Testis (tissue), 2 donors: ENCODE measurements at regions not wholly inside any gene's neighbourhood (a gene's known extent, or its start where the extent isn't known, plus 50 kb on each side); places are given as distances from the start of the nearest gene placed in this dataset.

ENCODE experiments used
- DNase-seq: peaks from one replicate; pipeline ENCODE4 v3.0.0-alpha.2; 2019
- H3K27ac ChIP-seq, 2 donors: fragments of 200-600 bp; sonication (generic); one replicate each; pipeline ENCODE4 v1.5.1; 2019
- H3K27me3 ChIP-seq: fragments of 200-600 bp; sonication (generic); one replicate; pipeline ENCODE4 v1.5.1; 2019
- H3K36me3 ChIP-seq: fragments of 200-600 bp; sonication (generic); one replicate; pipeline ENCODE4 v1.5.1; 2017; ENCODE audit warnings: low read depth; ENCODE audit errors: missing control alignments
- H3K4me1 ChIP-seq: fragments of 200-600 bp; sonication (generic); one replicate; pipeline ENCODE4 v1.5.1; 2019
- H3K4me3 ChIP-seq, 2 donors: fragments of 200-600 bp; sonication (generic); one replicate each; pipeline ENCODE4 v1.5.1; 2017 to 2019
- H3K9me3 ChIP-seq: fragments of 200-600 bp; sonication (generic); one replicate; pipeline ENCODE4 v1.5.1; 2017
- CTCF ChIP-seq, 3 experiments: fragments of 450-650 bp in 2 of 3; fragments of 200-600 bp in 1 of 3; sonication (generic) in 1 of 3; IDR thresholded peaks; one replicate each; pipeline ENCODE4 v1.5.1; 2016 to 2019; ENCODE audit warnings: antibody characterized with exemption in 3 of 3, mild to moderate bottlenecking in 2 of 3, moderate library complexity in 1 of 3
- POLR2A ChIP-seq: fragments of 450-650 bp; IDR thresholded peaks from one replicate; pipeline ENCODE4 v1.6.1; 2017; ENCODE audit warnings: antibody characterized with exemption, mild to moderate bottlenecking, moderate library complexity
- WGBS, 2 donors: methylation state at CpG; one replicate each; pipeline ENCODE4 v1.1.5; 2018; 5-methylcytosine and 5-hydroxymethylcytosine counted together
- intact Hi-C: fragments of 100-400 bp; cut with DNase I; formaldehyde crosslinking; loops from one replicate; pipeline ENCODE4 v1.15.1; 2023; ENCODE audit warnings: low total_unique reads

DNA sequence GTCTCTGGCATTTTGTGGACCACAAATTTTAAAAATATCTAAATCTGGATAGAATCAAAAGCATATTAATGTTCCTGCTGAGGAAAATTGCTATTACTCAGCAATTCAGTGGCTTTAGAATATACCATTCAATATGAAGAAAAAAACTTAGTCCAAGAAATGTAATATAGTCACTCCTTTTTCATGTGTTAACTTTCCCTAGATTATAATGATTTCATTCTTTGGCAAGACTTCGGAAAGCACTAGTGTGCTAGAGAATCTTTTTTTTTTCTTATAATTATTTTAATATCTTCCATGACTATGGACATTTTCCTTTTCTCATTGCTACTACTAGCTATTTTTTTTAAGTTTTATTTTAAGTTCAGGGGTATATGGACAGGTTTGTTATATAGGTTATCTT, 102.4 kb upstream of the FAM174A start:
- WGBS, 2 donors: 86 to 94% methylated on average over 1 of the region's 1 CpG

DNA sequence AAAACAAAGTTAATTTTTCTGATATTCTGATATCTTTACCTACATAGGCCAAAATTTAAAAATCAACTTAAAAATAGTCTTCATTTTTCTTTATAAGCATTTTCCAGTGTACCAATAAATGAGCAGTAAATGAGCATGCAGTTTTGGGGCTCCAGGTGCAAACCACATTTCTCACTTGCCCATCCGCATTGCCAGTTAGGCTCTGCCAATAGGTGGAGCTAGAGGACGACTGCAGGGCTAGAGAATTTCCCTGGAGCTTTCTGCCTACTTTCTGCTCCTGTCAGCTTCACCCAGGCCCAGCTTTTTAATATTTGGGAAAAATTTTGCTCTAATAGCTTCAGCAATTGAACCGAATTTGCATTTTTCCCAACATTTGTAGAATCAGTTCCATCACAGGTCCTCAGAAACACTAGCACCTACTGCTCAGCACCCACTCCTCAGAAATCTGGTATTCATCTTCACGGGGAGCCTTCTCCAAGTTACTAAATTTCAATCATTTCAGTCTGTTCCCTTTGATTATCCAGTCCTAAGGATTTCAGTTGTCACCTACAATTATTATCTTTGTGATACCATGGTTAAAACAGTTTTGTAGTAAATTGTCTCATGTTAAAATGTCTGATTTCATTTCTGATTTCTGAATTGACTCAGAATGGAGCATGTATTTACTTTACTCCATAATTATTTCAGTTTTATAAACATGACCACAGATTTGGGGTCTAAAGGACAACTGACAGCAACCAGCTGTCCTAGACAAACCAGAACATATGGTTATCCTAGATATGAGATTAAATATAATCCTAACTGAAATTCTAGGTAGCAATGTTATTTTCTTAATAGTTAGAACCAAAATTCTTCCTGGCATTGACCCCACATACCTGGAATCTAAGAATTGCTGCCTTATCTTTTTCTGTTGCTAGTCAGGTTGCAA, 104.6 kb upstream of the FAM174A start:
- Histone ChIP-seq H3K4me3 (no peak overlapping the region), H3K9me3 (no peaks in the 10 kb centered on the region), H3K27me3 (no peaks in the 10 kb centered on the region), H3K4me1 (no peaks in the 10 kb centered on the region), H3K36me3 (no peaks in the 10 kb centered on the region), H3K27ac (no peak overlapping the region)
- peak; percentile 67 for DNase-seq
- 56 to 57% methylated on average over 4 of the region's 4 CpGs for WGBS, 2 donors
- no peak for TF ChIP-seq POLR2A
- peak in 2 of 3 experiments; percentile 37 to 61 for TF ChIP-seq CTCF (IDR thresholded peaks at IDR 0.05)
- intact Hi-C loops: no loop called here

More for the DNA sequence above, 102.4 kb upstream of the FAM174A start:
- intact Hi-C loops: no loop called here
- TF ChIP-seq CTCF (IDR thresholded peaks at IDR 0.05) (no peak), POLR2A (no peak)
- no peaks in the 10 kb centered on the region for H3K36me3 ChIP-seq
- DNase-seq: no peak
- H3K9me3 ChIP-seq: no peaks in the 10 kb centered on the region
- H3K27ac ChIP-seq: no peak overlapping the region
- no peaks in the 10 kb centered on the region for H3K4me1 ChIP-seq
- no peaks in the 10 kb centered on the region for H3K27me3 ChIP-seq
- no peak overlapping the region for H3K4me3 ChIP-seq

- Histone ChIP-seq H3K27ac (no peak overlapping the region), H3K27me3 (no peaks in the 10 kb centered on the region), H3K4me1 (no peaks in the 10 kb centered on the region), H3K4me3 (no peak overlapping the region), H3K9me3 (no peaks in the 10 kb centered on the region), H3K36me3 (no peaks in the 10 kb centered on the region)
- WGBS, 2 donors: 95 to 98% methylated on average over 4 of the region's 4 CpGs
- intact Hi-C loops: no loop called here
- DNase-seq: no peak
- TF ChIP-seq POLR2A: no peak
- TF ChIP-seq CTCF (IDR thresholded peaks at IDR 0.05): no peak
Observed at GRCh38 chr5:100424787-100425186, 110.4 kb upstream of the FAM174A start.

DNA sequence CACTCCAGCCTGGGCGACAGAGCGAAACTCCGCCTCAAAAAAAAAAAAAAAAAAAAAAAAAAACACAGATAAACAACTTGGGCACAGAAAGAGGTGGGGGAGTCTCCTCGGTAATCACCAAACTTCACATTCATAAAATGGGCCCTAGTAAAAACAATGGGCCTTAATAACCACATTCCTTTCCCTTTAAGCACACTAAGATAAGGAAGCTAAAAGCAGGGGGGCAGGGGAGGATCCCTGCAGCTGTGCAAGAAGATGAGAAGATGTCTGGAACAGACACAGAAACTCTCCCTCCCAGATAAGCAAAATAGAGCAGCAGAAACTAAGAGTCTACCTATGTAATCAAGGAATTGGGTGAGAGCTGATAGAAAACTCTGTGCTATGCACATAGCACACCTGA, 111.2 kb upstream of the FAM174A start:
- no peak overlapping the region for H3K4me3 ChIP-seq
- intact Hi-C loops: no loop called here
- H3K27ac ChIP-seq: no peak overlapping the region
- H3K9me3 ChIP-seq: no peaks in the 10 kb centered on the region
- WGBS, 2 donors: 29 to 86% methylated on average over 1 to 2 of the region's 4 CpGs
- TF ChIP-seq POLR2A (no peak), CTCF (IDR thresholded peaks at IDR 0.05) (no peak)
- H3K4me1 ChIP-seq: no peaks in the 10 kb centered on the region
- H3K27me3 ChIP-seq: no peaks in the 10 kb centered on the region
- DNase-seq: no peak
- no peaks in the 10 kb centered on the region for H3K36me3 ChIP-seq

DNA sequence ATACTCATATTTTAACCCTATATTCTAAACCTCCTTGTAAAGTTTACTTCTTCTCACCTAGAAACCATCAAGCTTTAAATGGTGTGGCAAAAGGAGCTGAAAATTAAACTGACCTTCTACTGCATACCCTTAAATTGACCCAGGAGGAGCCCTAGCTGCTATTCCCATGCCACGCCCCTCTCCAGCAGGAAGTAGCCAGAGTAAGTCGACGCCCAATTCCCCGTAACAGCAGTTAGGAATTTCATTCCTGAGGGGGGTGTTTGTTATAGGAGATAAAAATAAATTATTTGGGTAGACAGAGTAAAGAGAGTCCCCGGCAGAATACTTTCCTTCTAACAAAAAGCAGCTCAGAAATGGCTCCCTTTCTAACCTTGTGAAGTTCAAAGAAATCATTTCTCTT, 111.8 kb upstream of the FAM174A start:
- no peak for DNase-seq
- Histone ChIP-seq H3K36me3 (no peaks in the 10 kb centered on the region), H3K9me3 (no peaks in the 10 kb centered on the region), H3K4me1 (no peaks in the 10 kb centered on the region), H3K27me3 (no peaks in the 10 kb centered on the region), H3K27ac (no peak overlapping the region), H3K4me3 (no peak overlapping the region)
- no peak for TF ChIP-seq CTCF (IDR thresholded peaks at IDR 0.05)
- no peak for TF ChIP-seq POLR2A
- WGBS, 2 donors: 48 to 77% methylated on average over 5 of the region's 5 CpGs
- intact Hi-C loops: no loop called here
